Panc1 (cell line): ENCODE measurements at regions not wholly inside any gene's neighbourhood (a gene's known extent, or its start where the extent isn't known, plus 50 kb on each side); places are given as distances from the start of the nearest gene placed in this dataset.

Experiments
- CTCF ChIP-seq: fragments of 450-650 bp; IDR thresholded peaks from 2 replicates; pipeline ENCODE4 v1.5.1; 2017; ENCODE audit warnings: mild to moderate bottlenecking
- POLR2AphosphoS5 ChIP-seq: IDR thresholded peaks from 2 replicates; pipeline ENCODE4 v1.6.1; 2012; ENCODE audit warnings: mild to moderate bottlenecking, low read depth, low read length, moderate library complexity
- REST ChIP-seq, 2 experiments: IDR thresholded peaks; 2 replicates each; pipeline ENCODE4 v1.6.1; 2011 to 2012; ENCODE audit warnings: low read depth in 2 of 2, control low read depth in 1 of 2, low read length in 1 of 2, mild to moderate bottlenecking in 1 of 2, moderate library complexity in 1 of 2; ENCODE audit not compliant: insufficient read depth in 1 of 2
- SIN3A ChIP-seq: IDR thresholded peaks from 2 replicates; pipeline ENCODE4 v1.6.1; 2012; ENCODE audit warnings: low read depth, mild to moderate bottlenecking, low read length, moderate library complexity, borderline replicate concordance; ENCODE audit not compliant: insufficient read depth

GRCh38 chr2:3902131-3902530 lies 198.8 kb downstream of the DCDC2C start:
- TF ChIP-seq CTCF (no peak), POLR2AphosphoS5 (no peak), REST (IDR thresholded peaks at IDR 0.05; ENCODE audit: insufficient read depth in 1 of 2, low read depth in 2 of 2, low read length in 1 of 2) (no peak), SIN3A (no peak)
